ENCODE measurements at regions not wholly inside any gene's neighbourhood (a gene's known extent, or its start where the extent isn't known, plus 50 kb on each side); places are given as distances from the start of the nearest gene placed in this dataset.

DNA sequence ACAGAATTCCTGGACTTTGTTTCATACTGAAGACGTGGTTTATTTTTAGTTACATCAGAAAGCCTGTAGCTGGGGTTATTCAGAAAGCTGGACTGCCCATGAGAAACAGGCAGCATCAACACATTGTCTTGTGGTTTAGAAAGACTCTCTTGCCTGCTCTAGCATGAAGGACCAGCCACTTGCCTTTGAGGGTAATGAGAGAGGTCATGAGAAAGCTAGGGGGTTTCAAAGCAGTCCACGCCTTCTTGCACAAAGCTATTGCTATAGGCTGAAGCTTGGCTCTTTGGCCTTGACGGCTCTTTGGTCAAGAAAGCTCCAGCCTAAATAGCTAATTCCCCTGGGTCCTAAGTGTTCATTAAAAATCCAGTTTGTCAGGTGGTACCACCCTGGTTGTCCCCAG, 208.1 kb downstream of the PRDM2 start:
- TF ChIP-seq, protein P1, sequence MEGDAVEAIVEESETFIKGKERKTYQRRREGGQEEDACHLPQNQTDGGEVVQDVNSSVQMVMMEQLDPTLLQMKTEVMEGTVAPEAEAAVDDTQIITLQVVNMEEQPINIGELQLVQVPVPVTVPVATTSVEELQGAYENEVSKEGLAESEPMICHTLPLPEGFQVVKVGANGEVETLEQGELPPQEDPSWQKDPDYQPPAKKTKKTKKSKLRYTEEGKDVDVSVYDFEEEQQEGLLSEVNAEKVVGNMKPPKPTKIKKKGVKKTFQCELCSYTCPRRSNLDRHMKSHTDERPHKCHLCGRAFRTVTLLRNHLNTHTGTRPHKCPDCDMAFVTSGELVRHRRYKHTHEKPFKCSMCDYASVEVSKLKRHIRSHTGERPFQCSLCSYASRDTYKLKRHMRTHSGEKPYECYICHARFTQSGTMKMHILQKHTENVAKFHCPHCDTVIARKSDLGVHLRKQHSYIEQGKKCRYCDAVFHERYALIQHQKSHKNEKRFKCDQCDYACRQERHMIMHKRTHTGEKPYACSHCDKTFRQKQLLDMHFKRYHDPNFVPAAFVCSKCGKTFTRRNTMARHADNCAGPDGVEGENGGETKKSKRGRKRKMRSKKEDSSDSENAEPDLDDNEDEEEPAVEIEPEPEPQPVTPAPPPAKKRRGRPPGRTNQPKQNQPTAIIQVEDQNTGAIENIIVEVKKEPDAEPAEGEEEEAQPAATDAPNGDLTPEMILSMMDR (IDR thresholded peaks at IDR 0.05) = no peak

- TF ChIP-seq, protein P1 (IDR thresholded peaks at IDR 0.05) = no peak
Observed at GRCh38 chr1:13911697-13912619, 212.0 kb downstream of the PRDM2 start.

GRCh38 chr1:13913396-13913795, 213.4 kb downstream of the PRDM2 start:
- TF ChIP-seq, protein P1 (IDR thresholded peaks at IDR 0.05) = no peak

DNA sequence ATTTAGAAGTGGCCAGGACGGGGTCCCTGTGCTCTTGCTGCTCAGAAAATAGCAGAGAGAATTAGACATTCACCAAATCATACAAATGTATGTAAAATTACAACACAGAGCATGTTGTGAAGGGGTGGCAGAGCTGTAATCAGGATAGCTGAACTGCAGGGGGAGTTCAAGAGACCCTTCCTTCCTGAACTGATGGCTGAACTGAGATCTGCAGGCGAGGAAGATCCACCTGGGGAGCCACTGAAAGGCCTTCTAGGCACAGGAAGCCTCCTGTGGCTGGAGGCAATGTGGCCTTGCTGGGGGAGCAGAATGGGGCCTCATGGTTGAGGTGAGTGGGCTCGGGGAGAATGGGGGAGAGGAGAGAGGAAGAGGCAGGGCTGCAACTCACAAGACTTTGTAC, 216.5 kb downstream of the PRDM2 start:
- TF ChIP-seq, protein P1 (IDR thresholded peaks at IDR 0.05) = no peak

- TF ChIP-seq, protein P1 (IDR thresholded peaks at IDR 0.05) = no peak
Observed at GRCh38 chr1:13917607-13918006, 217.6 kb downstream of the PRDM2 start.

DNA sequence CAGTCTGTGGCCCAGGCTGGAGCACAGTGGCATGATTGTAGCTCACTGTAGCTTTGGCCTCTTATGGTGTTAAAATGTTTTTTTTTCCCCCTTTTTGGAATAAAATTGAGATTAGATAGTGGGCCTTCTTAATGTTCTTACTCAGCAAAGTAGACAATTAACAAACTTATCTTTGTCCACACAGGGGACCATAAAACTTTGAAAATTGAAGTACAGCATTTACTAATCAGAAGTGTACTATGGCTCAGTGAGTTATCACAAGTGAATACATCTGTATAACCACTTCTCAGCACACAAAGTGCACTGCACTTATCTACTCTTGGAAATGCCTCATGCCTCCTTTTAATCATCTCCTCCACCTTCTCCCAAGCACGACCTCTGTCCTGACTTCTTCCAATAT, 218.9 kb downstream of the PRDM2 start:
- TF ChIP-seq, protein P1 (IDR thresholded peaks at IDR 0.05) = no peak

GRCh38 chr1:13921190-13921589, 221.2 kb downstream of the PRDM2 start:
- TF ChIP-seq, protein P1 (IDR thresholded peaks at IDR 0.05) = no peak

All from LNCAP (cell line).